ENCODE measurements at regions not wholly inside any gene's neighbourhood (a gene's known extent, or its start where the extent isn't known, plus 50 kb on each side); places are given as distances from the start of the nearest gene placed in this dataset.

DNA sequence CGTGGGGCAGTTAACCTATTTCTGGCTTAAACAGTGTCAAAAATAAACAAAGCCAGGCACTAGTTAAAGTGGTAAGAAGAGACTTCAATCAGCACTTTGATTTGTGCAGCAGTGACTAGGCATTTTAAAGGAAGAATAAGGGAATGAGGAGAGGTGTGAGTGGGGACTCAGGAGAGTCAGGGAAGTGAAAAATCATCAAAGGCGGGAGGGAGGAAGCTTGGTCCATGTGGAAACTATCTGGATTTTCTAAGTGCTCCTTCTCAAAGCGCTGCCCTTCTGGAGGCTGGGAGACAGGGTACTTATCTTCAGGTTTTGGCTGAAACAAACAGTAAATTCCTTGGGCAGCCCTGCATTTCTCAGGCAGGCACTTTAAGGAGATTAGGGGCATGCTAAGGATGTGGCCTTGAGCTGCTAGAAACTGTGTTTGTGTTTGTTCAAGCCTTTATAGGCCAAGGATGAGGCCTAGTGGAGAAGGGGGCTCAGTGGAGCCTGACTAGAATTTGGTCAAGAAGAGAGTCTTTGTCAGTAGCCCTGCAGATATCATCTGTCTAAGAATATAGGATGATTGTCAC lies 486.5 kb downstream of the SIPA1L2 start:
- H2AFZ ChIP-seq (ENCODE audit: low read length) = no peak overlapping the region
- H3K9ac ChIP-seq (replicated peaks in 1 of 4; ENCODE audit: extremely low read depth in 1 of 4, low read depth in 3 of 4, low read length in 3 of 4) = no peak overlapping the region; a peak in 1 of 7 replicates
- no peak overlapping the region for H3K4me2 ChIP-seq (ENCODE audit: insufficient read depth in 1 of 2, low read depth in 2 of 2, low read length in 2 of 2)
- H3K27ac ChIP-seq (ENCODE audit: low read depth, low read length) = no peak overlapping the region
- H2BK20ac ChIP-seq (ENCODE audit: low read length) = no peak overlapping the region
- no peak overlapping the region for H4K91ac ChIP-seq (replicated peaks; ENCODE audit: insufficient read length, low read length)
- no peak overlapping the region for H4K8ac ChIP-seq (ENCODE audit: extremely low read depth, insufficient read depth, low read length)
- ChIA-PET CTCF (ENCODE audit: partially characterized antibody) (interaction anchor here (1.4 kb wide), 1 partner anchor 274 kb away, joined by 3 read pairs; no protein-coding TSS in a partner anchor), POLR2A (ENCODE audit: partially characterized antibody) (interaction anchor here (1.0 to 1.5 kb wide), 3 partner anchors 11 to 620 kb away, joined by 3 to 8 read pairs (median 3); no protein-coding TSS in a partner anchor)
- no peak overlapping the region for H3K4me3 ChIP-seq (ENCODE audit: extremely low read depth in 1 of 4, insufficient read depth in 2 of 4, low read depth in 3 of 4, low read length in 4 of 4)
- no peak overlapping the region for H3K56ac ChIP-seq (replicated peaks; ENCODE audit: insufficient read length, low read depth, low read length)
- H3K79me2 ChIP-seq (ENCODE audit: control insufficient read depth in 1 of 2, insufficient read depth in 2 of 2, low read length in 2 of 2) = no peaks in the 10 kb centered on the region
- H3K36me3 ChIP-seq (ENCODE audit: control insufficient read depth in 2 of 4, insufficient read depth in 4 of 4, low read length in 3 of 4) = peaks cover 0 to 25% (median 10%) of the 10 kb centered on the region in 4 experiments; a peak in 5 of 8 replicates
- no peak overlapping the region for H2BK5ac ChIP-seq (ENCODE audit: low read depth, low read length)
- peaks cover 6 to 13% of the 10 kb centered on the region in 2 experiments for H4K20me1 ChIP-seq (replicated peaks in 1 of 2; ENCODE audit: control insufficient read depth in 1 of 2, insufficient read depth in 2 of 2, low read length in 2 of 2)
- no peak overlapping the region for H3K14ac ChIP-seq (ENCODE audit: insufficient read length)
- WGBS, 2 experiments (ENCODE audit: extremely low coverage in 1 of 2, insufficient coverage in 1 of 2, insufficient read length in 1 of 2, insufficient replicate concordance in 2 of 2, low coverage in 1 of 2, low lambda C conversion rate in 2 of 2, missing lambda C conversion rate in 1 of 2) = 78% methylated on average over 3 of the region's 3 CpGs; no CpG with 5 or more reads in 1 of the 2 experiments
- H3K79me1 ChIP-seq (ENCODE audit: low read depth, low read length) = no peaks in the 10 kb centered on the region; the same call in none of the 2 replicates
- H2BK12ac ChIP-seq (ENCODE audit: low read depth, low read length) = no peak overlapping the region
- no peaks in the 10 kb centered on the region for H3K23me2 ChIP-seq (ENCODE audit: low read depth, low read length)
- H2AK5ac ChIP-seq (ENCODE audit: low read depth, low read length) = no peak overlapping the region
- H3K27me3 ChIP-seq (replicated peaks in 1 of 4; ENCODE audit: control insufficient read depth in 3 of 4, extremely low read depth in 1 of 4, insufficient read depth in 3 of 4, low read length in 3 of 4) = no peaks in the 10 kb centered on the region
- peaks cover 0 to 7% of the 10 kb centered on the region in 2 experiments; a peak in 2 of 4 replicates for H3K9me3 ChIP-seq (ENCODE audit: insufficient read depth in 2 of 2, low read depth in 1 of 2, low read length in 1 of 2)
- peaks cover 0 to 11% (median 5%) of the 10 kb centered on the region in 4 experiments; a peak in 3 of 7 replicates for H3K4me1 ChIP-seq (replicated peaks in 1 of 4; ENCODE audit: control insufficient read depth in 3 of 4, insufficient read depth in 4 of 4, low read length in 3 of 4)
- H3K23ac ChIP-seq (ENCODE audit: insufficient read length) = no peak overlapping the region
- no peak overlapping the region for H3K18ac ChIP-seq (ENCODE audit: extremely low read depth, low read length)
- H2BK120ac ChIP-seq (replicated peaks; ENCODE audit: low read depth, low read length) = no peak overlapping the region
- no peak overlapping the region for H3K4ac ChIP-seq (replicated peaks; ENCODE audit: insufficient read length, low read depth, low read length)
- H4K5ac ChIP-seq (ENCODE audit: insufficient read length, low read depth, low read length) = no peak overlapping the region
- no peak overlapping the region for H2BK15ac ChIP-seq (ENCODE audit: low read length)
- FAIRE-seq (peak; percentile 82), DNase-seq (ENCODE audit: low read depth in 1 of 2, low spot score in 2 of 2) (no peak)
- TF ChIP-seq BRCA1 (IDR thresholded peaks at IDR 0.05; ENCODE audit: low read depth, low read length) (no peak), RBBP5 (IDR thresholded peaks at IDR 0.05; ENCODE audit: borderline replicate concordance, low read depth, low read length) (no peak), KDM5A (IDR thresholded peaks at IDR 0.05; ENCODE audit: low read length) (no peak), SIRT6 (IDR thresholded peaks at IDR 0.05; ENCODE audit: low read length) (no peak), EGR1 (IDR thresholded peaks at IDR 0.05; ENCODE audit: borderline replicate concordance, low read depth, low read length) (no peak), GTF2F1 (IDR thresholded peaks at IDR 0.05; ENCODE audit: borderline replicate concordance, low read depth, low read length) (no peak), POLR2AphosphoS5 (IDR thresholded peaks at IDR 0.05; ENCODE audit: low read depth, low read length) (peak; percentile 61), E2F6 (IDR thresholded peaks at IDR 0.05) (peak; percentile 38; the same call in 1 of the 2 replicates), CTCF (IDR thresholded peaks at IDR 0.05; ENCODE audit: control extremely low read depth in 1 of 3, insufficient read depth in 1 of 3, low read depth in 1 of 3, low read length in 3 of 3) (no peak), POLR2A (IDR thresholded peaks at IDR 0.05; ENCODE audit: control extremely low read depth in 1 of 2, low read depth in 2 of 2, low read length in 2 of 2) (peak; percentile 17 to 70), CHD2 (IDR thresholded peaks at IDR 0.05; ENCODE audit: low read length) (no peak)

All from H1 (cell line).